ENCODE measurements at regions not wholly inside any gene's neighbourhood (a gene's known extent, or its start where the extent isn't known, plus 50 kb on each side); places are given as distances from the start of the nearest gene placed in this dataset.

GRCh38 chr5:165739079-165739741 is 2233.8 kb downstream of the MAT2B start:
- Histone ChIP-seq H3K4me3 (ENCODE audit: insufficient read depth, low read length, poor library complexity, severe bottlenecking) (no peak overlapping the region), H3K36me3 (ENCODE audit: low read length) (no peaks in the 10 kb centered on the region)
- TF ChIP-seq, protein P1, sequence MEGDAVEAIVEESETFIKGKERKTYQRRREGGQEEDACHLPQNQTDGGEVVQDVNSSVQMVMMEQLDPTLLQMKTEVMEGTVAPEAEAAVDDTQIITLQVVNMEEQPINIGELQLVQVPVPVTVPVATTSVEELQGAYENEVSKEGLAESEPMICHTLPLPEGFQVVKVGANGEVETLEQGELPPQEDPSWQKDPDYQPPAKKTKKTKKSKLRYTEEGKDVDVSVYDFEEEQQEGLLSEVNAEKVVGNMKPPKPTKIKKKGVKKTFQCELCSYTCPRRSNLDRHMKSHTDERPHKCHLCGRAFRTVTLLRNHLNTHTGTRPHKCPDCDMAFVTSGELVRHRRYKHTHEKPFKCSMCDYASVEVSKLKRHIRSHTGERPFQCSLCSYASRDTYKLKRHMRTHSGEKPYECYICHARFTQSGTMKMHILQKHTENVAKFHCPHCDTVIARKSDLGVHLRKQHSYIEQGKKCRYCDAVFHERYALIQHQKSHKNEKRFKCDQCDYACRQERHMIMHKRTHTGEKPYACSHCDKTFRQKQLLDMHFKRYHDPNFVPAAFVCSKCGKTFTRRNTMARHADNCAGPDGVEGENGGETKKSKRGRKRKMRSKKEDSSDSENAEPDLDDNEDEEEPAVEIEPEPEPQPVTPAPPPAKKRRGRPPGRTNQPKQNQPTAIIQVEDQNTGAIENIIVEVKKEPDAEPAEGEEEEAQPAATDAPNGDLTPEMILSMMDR (IDR thresholded peaks at IDR 0.05; ENCODE audit: insufficient read depth, low read length, poor library complexity, severe bottlenecking): no peak
- TF ChIP-seq EZH2phosphoT487 (conservative IDR thresholded peaks at IDR 0.05; ENCODE audit: low read length): no peak

GRCh38 chr5:165757791-165758190 is 2252.4 kb downstream of the MAT2B start:
- TF ChIP-seq, protein P1 (IDR thresholded peaks at IDR 0.05; ENCODE audit: insufficient read depth, low read length, poor library complexity, severe bottlenecking): no peak
- TF ChIP-seq EZH2phosphoT487 (conservative IDR thresholded peaks at IDR 0.05; ENCODE audit: low read length): no peak
- H4K20me1 ChIP-seq (ENCODE audit: low read depth, low read length): no peaks in the 10 kb centered on the region
- no peak overlapping the region for H2AFZ ChIP-seq (ENCODE audit: low read depth, low read length, severe bottlenecking)
- H3K9me3 ChIP-seq (ENCODE audit: insufficient read depth, low read length): no peaks in the 10 kb centered on the region
- H3K9ac ChIP-seq (ENCODE audit: low read length): no peak overlapping the region
- no peaks in the 10 kb centered on the region for H3F3A ChIP-seq (ENCODE audit: insufficient read depth)
- H3K9me2 ChIP-seq (replicated peaks; ENCODE audit: insufficient read depth, low read length): no peaks in the 10 kb centered on the region
- H3K27me3 ChIP-seq (ENCODE audit: low read length): no peaks in the 10 kb centered on the region
- no peak overlapping the region for H3K4me3 ChIP-seq (ENCODE audit: insufficient read depth, low read length, poor library complexity, severe bottlenecking)
- no peaks in the 10 kb centered on the region for H3K79me2 ChIP-seq (ENCODE audit: insufficient read depth, low read length)
- H3K4me2 ChIP-seq (ENCODE audit: low read depth, low read length, poor library complexity, severe bottlenecking): no peak overlapping the region
- H3K27ac ChIP-seq (ENCODE audit: low read depth, low read length): no peak overlapping the region
- H3K36me3 ChIP-seq (ENCODE audit: low read length): no peaks in the 10 kb centered on the region

More at GRCh38 chr5:165739079-165739741, 2233.8 kb downstream of the MAT2B start:
- no peaks in the 10 kb centered on the region for H3K27me3 ChIP-seq (ENCODE audit: low read length)
- H3K4me2 ChIP-seq (ENCODE audit: low read depth, low read length, poor library complexity, severe bottlenecking): no peak overlapping the region
- no peaks in the 10 kb centered on the region for H3K9me3 ChIP-seq (ENCODE audit: insufficient read depth, low read length)
- H3K27ac ChIP-seq (ENCODE audit: low read depth, low read length): no peak overlapping the region
- no peaks in the 10 kb centered on the region for H4K20me1 ChIP-seq (ENCODE audit: low read depth, low read length)
- H2AFZ ChIP-seq (ENCODE audit: low read depth, low read length, severe bottlenecking): no peak overlapping the region
- H3K79me2 ChIP-seq (ENCODE audit: insufficient read depth, low read length): no peaks in the 10 kb centered on the region
- H3K9me2 ChIP-seq (replicated peaks; ENCODE audit: insufficient read depth, low read length): no peaks in the 10 kb centered on the region
- no peaks in the 10 kb centered on the region for H3F3A ChIP-seq (ENCODE audit: insufficient read depth)
- H3K9ac ChIP-seq (ENCODE audit: low read length): no peak overlapping the region

- no peak overlapping the region for H3K9ac ChIP-seq (ENCODE audit: low read length)
- H3K27ac ChIP-seq (ENCODE audit: low read depth, low read length): no peak overlapping the region
- H3K9me2 ChIP-seq (replicated peaks; ENCODE audit: insufficient read depth, low read length): no peaks in the 10 kb centered on the region
- no peaks in the 10 kb centered on the region for H3K9me3 ChIP-seq (ENCODE audit: insufficient read depth, low read length)
- H4K20me1 ChIP-seq (ENCODE audit: low read depth, low read length): no peaks in the 10 kb centered on the region
- H3K27me3 ChIP-seq (ENCODE audit: low read length): no peaks in the 10 kb centered on the region
- H2AFZ ChIP-seq (ENCODE audit: low read depth, low read length, severe bottlenecking): no peak overlapping the region
- no peaks in the 10 kb centered on the region for H3K36me3 ChIP-seq (ENCODE audit: low read length)
- no peaks in the 10 kb centered on the region for H3K79me2 ChIP-seq (ENCODE audit: insufficient read depth, low read length)
- no peak overlapping the region for H3K4me3 ChIP-seq (ENCODE audit: insufficient read depth, low read length, poor library complexity, severe bottlenecking)
- no peaks in the 10 kb centered on the region for H3F3A ChIP-seq (ENCODE audit: insufficient read depth)
- TF ChIP-seq, protein P1 (IDR thresholded peaks at IDR 0.05; ENCODE audit: insufficient read depth, low read length, poor library complexity, severe bottlenecking): no peak
- TF ChIP-seq EZH2phosphoT487 (conservative IDR thresholded peaks at IDR 0.05; ENCODE audit: low read length): no peak
- H3K4me2 ChIP-seq (ENCODE audit: low read depth, low read length, poor library complexity, severe bottlenecking): no peak overlapping the region
Measured at GRCh38 chr5:165775111-165775510, 2269.7 kb downstream of the MAT2B start.

Measured in SU-DHL-6 (cell line).